Heart left ventricle (tissue), 16 donors: ENCODE measurements at regions not wholly inside any gene's neighbourhood (a gene's known extent, or its start where the extent isn't known, plus 50 kb on each side); places are given as distances from the start of the nearest gene placed in this dataset.

Source experiments
- ATAC-seq, 4 donors: fragments of 200-7000 bp; cut with Tn5 transposase; one replicate each; pipeline ENCODE4 v1.9.1; 2020 to 2022; ENCODE audit warnings: moderate library complexity in 4 of 4, mild to moderate bottlenecking in 3 of 4, moderate number of reproducible peaks in 1 of 4
- DNase-seq, 5 donors: peaks; one replicate each; pipeline ENCODE4 v3.0.0-alpha.2; 2020
- H3K27ac ChIP-seq, 12 donors: fragments of 200-600 bp; sonication (generic) in 4 of 12; one replicate each; pipeline versions ENCODE4 v1.5.0 to v1.8.0; 2016 to 2022; ENCODE audit warnings: mild to moderate bottlenecking in 2 of 12
- H3K27me3 ChIP-seq, 9 donors: fragments of 200-600 bp; sonication (generic) in 2 of 9; one replicate each; pipeline versions ENCODE4 v1.5.1 to v1.8.0; 2016 to 2022; ENCODE audit warnings: mild to moderate bottlenecking in 3 of 9
- H3K36me3 ChIP-seq, 9 donors: fragments of 200-600 bp; sonication (generic) in 2 of 9; one replicate each; pipeline versions ENCODE4 v1.5.0 to v1.8.0; 2018 to 2022; ENCODE audit warnings: mild to moderate bottlenecking in 2 of 9
- H3K4me1 ChIP-seq, 12 donors: fragments of 200-600 bp; sonication (generic) in 4 of 12; one replicate each; pipeline versions ENCODE4 v1.5.0 to v1.8.0; 2016 to 2022; ENCODE audit warnings: mild to moderate bottlenecking in 3 of 12
- H3K4me3 ChIP-seq, 12 donors: fragments of 200-600 bp; sonication (generic) in 4 of 12; one replicate each; pipeline versions ENCODE4 v1.5.0 to v1.8.0; 2017 to 2022; ENCODE audit warnings: mild to moderate bottlenecking in 9 of 12, moderate library complexity in 4 of 12
- H3K9me3 ChIP-seq, 12 donors: fragments of 200-600 bp; sonication (generic) in 4 of 12; one replicate each; pipeline versions ENCODE4 v1.5.0 to v1.8.0; 2016 to 2022; ENCODE audit warnings: mild to moderate bottlenecking in 1 of 12
- CTCF ChIP-seq, 12 donors: fragments of 200-600 bp; sonication (generic) in 4 of 12; IDR thresholded peaks; one replicate each; pipeline versions ENCODE4 v1.5.0 to v1.8.0; 2018 to 2022; ENCODE audit warnings: antibody characterized with exemption in 12 of 12, mild to moderate bottlenecking in 5 of 12
- POLR2A ChIP-seq, 2 donors: fragments of 450-650 bp; IDR thresholded peaks; one replicate each; pipeline ENCODE4 v1.6.1; 2017; ENCODE audit warnings: antibody characterized with exemption in 2 of 2, mild to moderate bottlenecking in 2 of 2, moderate library complexity in 2 of 2
- WGBS, 4 donors: extraction: QIAGEN DNeasy Blood & Tissue Kit in 2 of 4; methylation state at CpG; one replicate each; pipeline versions ENCODE4 v1.1.5 to v1.1.7; 2013 to 2018; 5-methylcytosine and 5-hydroxymethylcytosine counted together
- intact Hi-C, 10 donors: fragments of 100-400 bp; cut with DNase I; formaldehyde crosslinking; loops; one replicate each; pipeline versions ENCODE4 v1.11.1 to v1.14.2; 2022
- donor health status: ischemic (EF 13 %, LVEDD 7.1; RV severe dilation, severe dysfunction).
- donor health status: healthy with polysubstance abuse.
- donor health status: DM: no; HTN: yes; CAD: no.
- donor health status: DM: no; HTN: no; CAD: no.
- donor health status: ischemic (EF 25% LVEDD 6.9; RV normal size, moderate dysfunction).
- donor health status: ischemic (EF 25% LVEDD 5.7; RV mildly dilated, moderate dysfunction).
- donor health status: healthy.
- donor health status: DM: yes; HTN: yes; CAD: no.
- donor health status: ischemic (EF 35%, LVEDD 5.7; RV mildly dilated, moderate dysfunction).
- donor health status: nonischemic (EF 11% LVEDD 7.7; RV severe dilation, severe dysfunction).
- donor health status: DM: yes; HTN: yes; CAD: no.
- donor health status: PGD.
- donor health status: ischemic (EF 29% LVEDD 5.4; RV normal size, mild dysfunction).
- donor health status: nonischemic (EF 23%, LVEDD 6.1; RV moderate dilation, normal function).

- DNase-seq (no peak), ATAC-seq (no peak)
- no peaks in the 10 kb centered on the region for H3K36me3 ChIP-seq
- peaks cover 0 to 13% (median 0%) of the 10 kb centered on the region in 9 donors for H3K27me3 ChIP-seq
- 60 to 71% (median 66%) methylated on average over 5 of the region's 5 CpGs for WGBS, 4 donors
- H3K9me3 ChIP-seq = no peaks in the 10 kb centered on the region
- TF ChIP-seq POLR2A (IDR thresholded peaks at IDR 0.05) (no peak), CTCF (IDR thresholded peaks at IDR 0.05) (no peak)
- no peak overlapping the region for H3K27ac ChIP-seq
- intact Hi-C loops = no loop called here
- no peak overlapping the region for H3K4me3 ChIP-seq
- H3K4me1 ChIP-seq = peaks cover 0 to 7% (median 0%) of the 10 kb centered on the region in 12 donors
Observed at GRCh38 chrX:9370893-9371292, 94.0 kb upstream of the TBL1X start.

GRCh38 chrX:9372866-9373265, 92.0 kb upstream of the TBL1X start:
- Histone ChIP-seq H3K27me3 (peaks cover 0 to 7% (median 0%) of the 10 kb centered on the region in 9 donors), H3K4me1 (peaks cover 0 to 7% (median 0%) of the 10 kb centered on the region in 12 donors), H3K4me3 (no peak overlapping the region), H3K9me3 (peaks cover 0 to 4% (median 0%) of the 10 kb centered on the region in 12 donors), H3K27ac (no peak overlapping the region), H3K36me3 (no peaks in the 10 kb centered on the region)
- ATAC-seq (no peak), DNase-seq (no peak)
- WGBS, 4 donors = 80 to 91% (median 84%) methylated on average over 11 of the region's 11 CpGs
- TF ChIP-seq POLR2A (IDR thresholded peaks at IDR 0.05) (no peak), CTCF (IDR thresholded peaks at IDR 0.05) (no peak)
- intact Hi-C loops = no loop called here

DNA sequence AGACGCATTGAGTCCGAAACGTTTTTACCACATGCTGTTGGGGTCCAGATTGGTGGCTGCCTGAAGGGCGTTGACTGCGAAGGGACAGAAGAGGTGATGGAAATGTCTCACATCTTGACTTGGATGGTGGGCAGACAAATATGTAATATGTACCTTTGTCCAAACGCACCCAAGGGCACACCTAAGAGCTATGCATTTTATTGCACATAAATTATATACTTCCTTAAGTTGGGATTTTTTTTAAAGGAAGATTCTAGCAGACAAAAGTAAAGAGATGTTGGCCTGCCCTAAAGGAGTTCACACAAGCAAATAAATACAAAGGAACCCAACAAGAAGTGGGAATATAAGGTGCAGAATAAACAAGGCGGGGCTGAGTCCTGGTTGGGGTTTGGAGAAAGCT, 91.1 kb upstream of the TBL1X start:
- H3K36me3 ChIP-seq = no peaks in the 10 kb centered on the region
- no peak for ATAC-seq
- DNase-seq = no peak
- TF ChIP-seq POLR2A (IDR thresholded peaks at IDR 0.05) (no peak), CTCF (IDR thresholded peaks at IDR 0.05) (no peak)
- H3K27ac ChIP-seq = no peak overlapping the region
- no peak overlapping the region for H3K4me3 ChIP-seq
- H3K9me3 ChIP-seq = peaks cover 0 to 4% (median 0%) of the 10 kb centered on the region in 12 donors
- intact Hi-C loops = no loop called here
- H3K4me1 ChIP-seq = peaks cover 0 to 9% (median 0%) of the 10 kb centered on the region in 12 donors
- no peaks in the 10 kb centered on the region for H3K27me3 ChIP-seq
- 80 to 88% (median 85%) methylated on average over 7 of the region's 7 CpGs for WGBS, 4 donors

DNA sequence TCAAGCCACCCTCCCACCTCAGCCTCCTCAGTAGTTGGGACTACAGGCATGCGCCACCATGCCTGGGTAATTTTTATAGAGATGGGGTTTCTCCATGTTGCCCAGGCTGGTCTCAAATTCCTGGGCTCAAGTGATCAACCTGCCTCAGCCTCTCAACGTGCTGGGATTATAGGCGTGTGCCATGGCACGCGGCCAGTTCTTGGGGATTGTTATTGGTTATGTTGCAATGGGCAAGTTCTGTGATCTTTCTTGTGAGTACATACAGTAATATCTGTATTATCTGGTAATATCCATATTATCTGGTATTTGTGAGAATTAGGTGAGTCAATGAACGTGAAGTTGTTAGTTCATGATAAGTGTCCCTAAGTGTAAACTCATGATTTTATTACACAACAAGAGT, 90.3 kb upstream of the TBL1X start:
- Histone ChIP-seq H3K4me1 (peaks cover 0 to 17% (median 0%) of the 10 kb centered on the region in 12 donors), H3K27me3 (no peaks in the 10 kb centered on the region), H3K9me3 (peaks cover 0 to 4% (median 0%) of the 10 kb centered on the region in 12 donors), H3K4me3 (no peak overlapping the region), H3K27ac (no peak overlapping the region), H3K36me3 (no peaks in the 10 kb centered on the region)
- TF ChIP-seq POLR2A (IDR thresholded peaks at IDR 0.05) (no peak), CTCF (IDR thresholded peaks at IDR 0.05) (no peak)
- DNase-seq (no peak), ATAC-seq (no peak)
- WGBS, 4 donors = 82 to 87% (median 86%) methylated on average over 6 of the region's 6 CpGs
- intact Hi-C loops = no loop called here
